ENCODE measurements at regions not wholly inside any gene's neighbourhood (a gene's known extent, or its start where the extent isn't known, plus 50 kb on each side); places are given as distances from the start of the nearest gene placed in this dataset.

- DNase-seq (ENCODE audit: extremely low read depth, low read depth) = no peak
These were observed 112.7 kb downstream of the OAT start for GRCh38 chr10:124305984-124306383.

- no peak for DNase-seq (ENCODE audit: extremely low read depth, low read depth)
These were observed 113.6 kb downstream of the OAT start for GRCh38 chr10:124305131-124305530.

GRCh38 chr10:124303662-124304418, 114.9 kb downstream of the OAT start:
- DNase-seq (ENCODE audit: extremely low read depth, low read depth) = no peak

- no peak for DNase-seq (ENCODE audit: extremely low read depth, low read depth)
These were observed 115.7 kb downstream of the OAT start for GRCh38 chr10:124302951-124303505.

- DNase-seq (ENCODE audit: extremely low read depth, low read depth) = no peak
These were observed 117.0 kb downstream of the OAT start for GRCh38 chr10:124301736-124302135.

GRCh38 chr10:124300735-124301134, 118.0 kb downstream of the OAT start:
- no peak for DNase-seq (ENCODE audit: extremely low read depth, low read depth)

GRCh38 chr10:124300224-124300623, 118.5 kb downstream of the OAT start:
- DNase-seq (ENCODE audit: extremely low read depth, low read depth) = no peak

- no peak for DNase-seq (ENCODE audit: extremely low read depth, low read depth)
These were observed 119.0 kb downstream of the OAT start for GRCh38 chr10:124299696-124300095.

GRCh38 chr10:124298891-124299290, 119.8 kb downstream of the OAT start:
- DNase-seq (ENCODE audit: extremely low read depth, low read depth) = no peak

GRCh38 chr10:124296813-124297788, 121.6 kb downstream of the OAT start:
- DNase-seq (ENCODE audit: extremely low read depth, low read depth) = no peak

- DNase-seq (ENCODE audit: extremely low read depth, low read depth) = no peak
These were observed 122.5 kb downstream of the OAT start for GRCh38 chr10:124296121-124296812.

GRCh38 chr10:124294811-124295770, 123.6 kb downstream of the OAT start:
- no peak for DNase-seq (ENCODE audit: extremely low read depth, low read depth)

GRCh38 chr10:124293616-124294449, 124.9 kb downstream of the OAT start:
- DNase-seq (ENCODE audit: extremely low read depth, low read depth) = no peak

- DNase-seq (ENCODE audit: extremely low read depth, low read depth) = no peak
These were observed 125.7 kb downstream of the OAT start for GRCh38 chr10:124292911-124293615.

- no peak for DNase-seq (ENCODE audit: extremely low read depth, low read depth)
These were observed 127.6 kb downstream of the OAT start for GRCh38 chr10:124291001-124291701.

- DNase-seq (ENCODE audit: extremely low read depth, low read depth) = peak; percentile 6
These were observed 128.6 kb downstream of the OAT start for GRCh38 chr10:124289851-124290795.
